C4-2B (cell line): ENCODE measurements at regions not wholly inside any gene's neighbourhood (a gene's known extent, or its start where the extent isn't known, plus 50 kb on each side); places are given as distances from the start of the nearest gene placed in this dataset.
"Not testable (repeated sequence)": the region's sequence is repeated elsewhere in the genome, so short reads cannot be mapped to it uniquely, and the experiment has no call there.

ENCODE experiments used
- ZFX ChIP-seq: fragments of 450-650 bp; IDR thresholded peaks from 2 replicates; pipeline ENCODE4 v1.6.1; 2017
- TF ChIP-seq, protein P1 (sequence below): fragments of 450-650 bp; conservative IDR thresholded peaks from 2 replicates; pipeline ENCODE4 v1.5.1; 2017; ENCODE audit warnings: mild to moderate bottlenecking

DNA sequence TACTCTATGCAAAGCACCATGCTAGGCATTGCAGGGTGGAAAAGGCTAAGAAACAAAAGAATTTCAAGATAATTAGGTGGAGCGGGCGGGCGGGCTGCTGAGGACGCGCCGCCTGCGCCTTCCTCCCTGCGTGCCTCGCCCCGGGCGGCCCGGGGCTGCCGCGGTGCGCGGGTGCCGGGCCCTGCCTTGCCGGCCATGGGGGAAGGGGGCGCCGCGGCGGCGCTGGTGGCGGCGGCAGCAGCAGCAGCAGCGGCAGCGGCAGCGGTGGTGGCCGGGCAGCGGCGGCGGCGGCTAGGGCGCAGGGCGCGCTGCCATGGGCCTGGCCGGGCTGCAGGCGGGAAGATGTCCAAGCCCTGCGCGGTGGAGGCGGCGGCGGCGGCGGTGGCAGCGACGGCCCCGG, 884.3 kb downstream of the TUBA3C start:
- TF ChIP-seq, protein P1, sequence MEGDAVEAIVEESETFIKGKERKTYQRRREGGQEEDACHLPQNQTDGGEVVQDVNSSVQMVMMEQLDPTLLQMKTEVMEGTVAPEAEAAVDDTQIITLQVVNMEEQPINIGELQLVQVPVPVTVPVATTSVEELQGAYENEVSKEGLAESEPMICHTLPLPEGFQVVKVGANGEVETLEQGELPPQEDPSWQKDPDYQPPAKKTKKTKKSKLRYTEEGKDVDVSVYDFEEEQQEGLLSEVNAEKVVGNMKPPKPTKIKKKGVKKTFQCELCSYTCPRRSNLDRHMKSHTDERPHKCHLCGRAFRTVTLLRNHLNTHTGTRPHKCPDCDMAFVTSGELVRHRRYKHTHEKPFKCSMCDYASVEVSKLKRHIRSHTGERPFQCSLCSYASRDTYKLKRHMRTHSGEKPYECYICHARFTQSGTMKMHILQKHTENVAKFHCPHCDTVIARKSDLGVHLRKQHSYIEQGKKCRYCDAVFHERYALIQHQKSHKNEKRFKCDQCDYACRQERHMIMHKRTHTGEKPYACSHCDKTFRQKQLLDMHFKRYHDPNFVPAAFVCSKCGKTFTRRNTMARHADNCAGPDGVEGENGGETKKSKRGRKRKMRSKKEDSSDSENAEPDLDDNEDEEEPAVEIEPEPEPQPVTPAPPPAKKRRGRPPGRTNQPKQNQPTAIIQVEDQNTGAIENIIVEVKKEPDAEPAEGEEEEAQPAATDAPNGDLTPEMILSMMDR, result not testable (repeated sequence)
- TF ChIP-seq ZFX, result not testable (repeated sequence)
